ENCODE measurements at regions not wholly inside any gene's neighbourhood (a gene's known extent, or its start where the extent isn't known, plus 50 kb on each side); places are given as distances from the start of the nearest gene placed in this dataset.

DNA sequence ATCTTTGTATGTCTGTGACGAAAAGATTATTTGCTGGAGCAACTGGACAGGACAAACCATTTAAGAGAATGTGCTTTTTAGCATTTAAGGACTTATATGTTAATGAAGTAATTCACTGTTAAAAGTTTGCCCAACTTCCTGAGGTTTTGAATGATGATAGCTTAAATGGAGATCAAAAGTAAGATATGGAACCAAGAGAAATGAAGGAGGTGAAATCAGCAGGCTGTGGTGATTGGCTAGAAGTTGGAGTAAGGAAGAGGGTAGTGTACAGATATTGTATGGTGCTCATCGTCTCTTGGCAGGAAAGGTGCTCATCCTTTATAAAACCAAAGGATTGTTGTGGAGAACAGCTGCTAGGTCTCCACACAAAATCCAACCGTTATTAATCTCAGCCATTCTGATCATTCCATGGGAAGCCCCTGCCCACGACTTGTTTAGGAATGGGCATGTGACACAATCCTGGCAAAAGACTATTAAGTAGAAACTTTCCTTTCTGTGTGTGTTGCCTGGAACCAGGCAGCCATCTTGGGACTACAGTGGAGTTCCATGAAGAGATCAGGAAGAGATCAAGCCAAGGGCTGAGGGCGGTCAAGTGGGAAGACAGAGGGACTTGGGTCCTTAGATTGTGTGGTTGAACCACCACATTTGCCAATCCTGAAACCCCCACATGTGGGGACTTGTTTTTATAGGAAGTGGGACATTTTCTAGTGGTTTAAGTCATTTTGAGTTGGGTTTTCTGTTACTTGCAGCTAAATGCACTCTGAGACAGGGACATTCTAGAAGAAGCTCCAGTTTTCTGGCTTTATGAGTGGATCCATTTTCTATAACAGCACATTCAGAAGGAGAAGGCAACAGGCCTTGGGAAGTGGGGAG is 56.8 kb upstream of the CHST11 start:
- H3K36me3 ChIP-seq, result no peaks in the 10 kb centered on the region
- no peaks in the 10 kb centered on the region for H3K4me1 ChIP-seq
- no peak overlapping the region for H3K4me3 ChIP-seq
- H3K27me3 ChIP-seq, result no peaks in the 10 kb centered on the region
- TF ChIP-seq, protein P1, sequence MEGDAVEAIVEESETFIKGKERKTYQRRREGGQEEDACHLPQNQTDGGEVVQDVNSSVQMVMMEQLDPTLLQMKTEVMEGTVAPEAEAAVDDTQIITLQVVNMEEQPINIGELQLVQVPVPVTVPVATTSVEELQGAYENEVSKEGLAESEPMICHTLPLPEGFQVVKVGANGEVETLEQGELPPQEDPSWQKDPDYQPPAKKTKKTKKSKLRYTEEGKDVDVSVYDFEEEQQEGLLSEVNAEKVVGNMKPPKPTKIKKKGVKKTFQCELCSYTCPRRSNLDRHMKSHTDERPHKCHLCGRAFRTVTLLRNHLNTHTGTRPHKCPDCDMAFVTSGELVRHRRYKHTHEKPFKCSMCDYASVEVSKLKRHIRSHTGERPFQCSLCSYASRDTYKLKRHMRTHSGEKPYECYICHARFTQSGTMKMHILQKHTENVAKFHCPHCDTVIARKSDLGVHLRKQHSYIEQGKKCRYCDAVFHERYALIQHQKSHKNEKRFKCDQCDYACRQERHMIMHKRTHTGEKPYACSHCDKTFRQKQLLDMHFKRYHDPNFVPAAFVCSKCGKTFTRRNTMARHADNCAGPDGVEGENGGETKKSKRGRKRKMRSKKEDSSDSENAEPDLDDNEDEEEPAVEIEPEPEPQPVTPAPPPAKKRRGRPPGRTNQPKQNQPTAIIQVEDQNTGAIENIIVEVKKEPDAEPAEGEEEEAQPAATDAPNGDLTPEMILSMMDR (IDR thresholded peaks at IDR 0.05 in 4 of 5, conservative IDR thresholded peaks at IDR 0.05 in 1 of 5), result no peak
- TF ChIP-seq POLR2A (IDR thresholded peaks at IDR 0.05), result no peak
- DNase-seq, result no peak
- in situ Hi-C loops (cut with MboI; ENCODE audit: low sequenced_read_pairs in 4 of 4) (loop anchor here in 2 of 4 donors (25.0 kb wide), 2 partner anchors 637 to 662 kb away; no protein-coding TSS in a partner anchor), intact Hi-C loops (cut with DNase I; ENCODE audit: low total_unique reads) (no loop called here)
- no peak overlapping the region for H3K27ac ChIP-seq
- no peak for ATAC-seq
- no peaks in the 10 kb centered on the region for H3K9me3 ChIP-seq

DNA sequence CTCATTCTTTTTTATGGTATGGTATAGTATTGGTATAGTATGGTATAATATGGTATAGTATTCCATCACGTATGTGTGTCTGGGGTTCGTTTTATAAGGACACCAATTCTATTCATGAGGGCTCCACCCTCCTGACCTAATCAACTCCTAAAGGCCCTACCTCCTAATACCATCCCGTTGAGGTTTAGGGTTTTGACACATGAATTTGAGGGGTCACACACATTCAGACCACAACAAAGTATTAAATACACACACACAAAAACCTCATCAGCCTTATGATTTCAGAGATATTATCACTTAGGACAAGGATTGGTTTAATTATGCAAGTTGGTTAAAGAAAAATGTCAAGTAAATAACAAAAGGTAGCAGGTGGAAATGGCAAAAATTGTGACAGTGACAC is 54.1 kb upstream of the CHST11 start:
- DNase-seq, result no peak
- TF ChIP-seq, protein P1 (IDR thresholded peaks at IDR 0.05 in 4 of 5, conservative IDR thresholded peaks at IDR 0.05 in 1 of 5), result no peak
- no peak for TF ChIP-seq POLR2A (IDR thresholded peaks at IDR 0.05)
- H3K4me3 ChIP-seq, result no peak overlapping the region

DNA sequence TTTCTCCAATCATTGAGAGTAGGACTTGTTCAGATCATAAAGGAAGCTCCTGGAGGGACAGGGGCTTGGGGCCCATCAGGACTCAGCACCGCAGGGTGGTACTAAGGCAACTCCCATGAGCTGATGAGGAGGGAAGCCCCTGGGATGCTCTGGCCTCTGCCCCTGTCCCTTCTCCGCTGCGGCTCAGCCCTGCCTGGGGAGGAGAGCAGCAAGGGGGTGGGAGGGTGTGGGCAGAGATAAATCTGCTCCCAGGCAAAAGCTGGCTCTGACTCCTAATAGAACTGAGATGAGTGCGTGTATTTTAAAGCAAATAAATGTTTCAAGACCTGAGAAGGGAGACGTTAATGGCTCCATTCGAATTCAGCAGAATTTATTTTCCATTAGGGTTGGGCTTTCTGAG is 52.0 kb upstream of the CHST11 start:
- no peaks in the 10 kb centered on the region for H3K4me1 ChIP-seq
- no peak overlapping the region for H3K27ac ChIP-seq
- in situ Hi-C loops (cut with MboI; ENCODE audit: low sequenced_read_pairs in 4 of 4) (no loop called here), intact Hi-C loops (cut with DNase I; ENCODE audit: low total_unique reads) (no loop called here)
- H3K4me3 ChIP-seq, result no peak overlapping the region
- no peaks in the 10 kb centered on the region for H3K27me3 ChIP-seq
- no peaks in the 10 kb centered on the region for H3K36me3 ChIP-seq
- H3K9me3 ChIP-seq, result no peaks in the 10 kb centered on the region
- DNase-seq, result no peak
- ATAC-seq, result no peak
- no peak for TF ChIP-seq POLR2A (IDR thresholded peaks at IDR 0.05)
- TF ChIP-seq, protein P1 (IDR thresholded peaks at IDR 0.05 in 4 of 5, conservative IDR thresholded peaks at IDR 0.05 in 1 of 5), result no peak

More for the DNA sequence above, 54.1 kb upstream of the CHST11 start:
- Histone ChIP-seq H3K36me3 (no peaks in the 10 kb centered on the region), H3K27me3 (no peaks in the 10 kb centered on the region), H3K27ac (no peak overlapping the region), H3K9me3 (no peaks in the 10 kb centered on the region), H3K4me1 (no peaks in the 10 kb centered on the region)
- no peak for ATAC-seq
- in situ Hi-C loops (cut with MboI; ENCODE audit: low sequenced_read_pairs in 4 of 4), result no loop called here
- intact Hi-C loops (cut with DNase I; ENCODE audit: low total_unique reads), result no loop called here

DNA sequence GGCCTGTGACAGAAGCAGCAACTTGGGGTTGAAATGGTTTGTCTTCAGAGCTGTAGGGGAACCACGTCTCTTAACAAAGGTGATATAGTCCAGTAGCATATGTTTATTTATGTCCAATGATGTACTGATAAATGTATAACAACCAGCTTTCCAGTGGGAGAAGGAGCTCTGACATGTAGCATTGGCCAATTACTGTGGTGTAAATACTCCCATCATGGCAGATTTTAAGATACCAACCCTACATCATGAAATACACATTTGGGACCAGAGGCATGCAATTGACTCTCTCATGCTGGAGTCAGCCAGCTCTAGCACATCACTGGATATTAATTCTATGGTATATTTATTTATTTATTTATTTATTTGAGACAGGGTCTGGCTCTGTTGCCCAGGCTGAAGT is 50.6 kb upstream of the CHST11 start:
- in situ Hi-C loops (cut with MboI; ENCODE audit: low sequenced_read_pairs in 4 of 4), result no loop called here
- no peak for TF ChIP-seq POLR2A (IDR thresholded peaks at IDR 0.05)
- TF ChIP-seq, protein P1 (IDR thresholded peaks at IDR 0.05 in 4 of 5, conservative IDR thresholded peaks at IDR 0.05 in 1 of 5), result no peak
- no peak for ATAC-seq
- Histone ChIP-seq H3K27ac (no peak overlapping the region), H3K9me3 (no peaks in the 10 kb centered on the region), H3K4me3 (no peak overlapping the region), H3K36me3 (no peaks in the 10 kb centered on the region), H3K4me1 (no peaks in the 10 kb centered on the region), H3K27me3 (no peaks in the 10 kb centered on the region)
- DNase-seq, result no peak
- intact Hi-C loops (cut with DNase I; ENCODE audit: low total_unique reads), result no loop called here
